ENCODE measurements at regions not wholly inside any gene's neighbourhood (a gene's known extent, or its start where the extent isn't known, plus 50 kb on each side); places are given as distances from the start of the nearest gene placed in this dataset.

GRCh38 chr19:56974556-56975207 is 134.2 kb upstream of the PEG3 start:
- TF ChIP-seq CTCF (IDR thresholded peaks at IDR 0.05): no peak
- no peak for TF ChIP-seq POLR2A (IDR thresholded peaks at IDR 0.05)

All from tibial nerve (tissue), 3 donors.